Thymus (tissue), 11 donors: ENCODE measurements at regions not wholly inside any gene's neighbourhood (a gene's known extent, or its start where the extent isn't known, plus 50 kb on each side); places are given as distances from the start of the nearest gene placed in this dataset.

Experiments used
- DNase-seq, 9 donors: peaks; one replicate each; pipeline ENCODE4 v3.0.0-alpha.2; 2013; ENCODE audit warnings: low spot score in 9 of 9, low read depth in 6 of 9, missing footprints in 1 of 9
- H3K27ac ChIP-seq, 2 donors: one replicate each; pipeline ENCODE4 v1.5.1; 2013; ENCODE audit warnings: control low read depth in 1 of 2, low read depth in 1 of 2, low read length in 1 of 2, mild to moderate bottlenecking in 1 of 2, moderate library complexity in 1 of 2
- H3K27me3 ChIP-seq, 2 donors: one replicate each; pipeline ENCODE4 v1.5.1; 2013; ENCODE audit warnings: low read length in 1 of 2; ENCODE audit not compliant: control insufficient read depth in 2 of 2, insufficient read depth in 1 of 2
- H3K36me3 ChIP-seq, 2 donors: one replicate each; pipeline ENCODE4 v1.5.1; 2013; ENCODE audit warnings: low read length in 1 of 2, mild to moderate bottlenecking in 1 of 2, moderate library complexity in 1 of 2; ENCODE audit not compliant: control insufficient read depth in 2 of 2, insufficient read depth in 2 of 2
- H3K4me1 ChIP-seq, 2 donors: one replicate each; pipeline ENCODE4 v1.5.1; 2013; ENCODE audit warnings: low read length in 2 of 2; ENCODE audit not compliant: control insufficient read depth in 2 of 2, insufficient read depth in 2 of 2
- H3K4me3 ChIP-seq, 2 donors: one replicate each; pipeline ENCODE4 v1.5.1; 2013; ENCODE audit warnings: low read length in 2 of 2, control low read depth in 1 of 2, mild to moderate bottlenecking in 1 of 2
- H3K9me3 ChIP-seq, 2 donors: one replicate each; pipeline ENCODE4 v1.5.1; 2013; ENCODE audit warnings: low read length in 1 of 2, mild to moderate bottlenecking in 1 of 2; ENCODE audit not compliant: control insufficient read depth in 2 of 2, insufficient read depth in 1 of 2
- WGBS: extraction: QIAGEN DNeasy Blood & Tissue Kit; methylation state at CpG from one replicate; pipeline ENCODE4 v1.1.7; 2013; 5-methylcytosine and 5-hydroxymethylcytosine counted together
- donor health status: healthy.

GRCh38 chr6:98633886-98634285 is 200.5 kb upstream of the POU3F2 start:
- H3K27me3 ChIP-seq, result no peaks in the 10 kb centered on the region
- no peak overlapping the region for H3K4me3 ChIP-seq
- no peaks in the 10 kb centered on the region for H3K4me1 ChIP-seq
- H3K36me3 ChIP-seq, result no peaks in the 10 kb centered on the region
- no peak for DNase-seq
- no peaks in the 10 kb centered on the region for H3K9me3 ChIP-seq
- no peak overlapping the region for H3K27ac ChIP-seq

GRCh38 chr6:98634569-98634968 is 199.8 kb upstream of the POU3F2 start:
- DNase-seq, result no peak
- Histone ChIP-seq H3K9me3 (no peaks in the 10 kb centered on the region), H3K4me3 (no peak overlapping the region), H3K36me3 (no peaks in the 10 kb centered on the region), H3K27me3 (no peaks in the 10 kb centered on the region), H3K27ac (no peak overlapping the region), H3K4me1 (no peaks in the 10 kb centered on the region)
- 61% methylated on average over 3 of the region's 3 CpGs for WGBS

GRCh38 chr6:98635191-98635590 is 199.2 kb upstream of the POU3F2 start:
- WGBS, result 95% methylated on average over 2 of the region's 2 CpGs
- no peaks in the 10 kb centered on the region for H3K27me3 ChIP-seq
- DNase-seq, result no peak
- H3K36me3 ChIP-seq, result no peaks in the 10 kb centered on the region
- no peak overlapping the region for H3K27ac ChIP-seq
- no peaks in the 10 kb centered on the region for H3K4me1 ChIP-seq
- no peaks in the 10 kb centered on the region for H3K9me3 ChIP-seq
- no peak overlapping the region for H3K4me3 ChIP-seq

GRCh38 chr6:98636941-98637340 is 197.4 kb upstream of the POU3F2 start:
- Histone ChIP-seq H3K4me3 (no peak overlapping the region), H3K9me3 (no peaks in the 10 kb centered on the region), H3K27ac (no peak overlapping the region), H3K36me3 (no peaks in the 10 kb centered on the region), H3K27me3 (no peaks in the 10 kb centered on the region), H3K4me1 (no peaks in the 10 kb centered on the region)
- no peak for DNase-seq
- WGBS, result 3% methylated on average over 1 of the region's 1 CpG

- H3K9me3 ChIP-seq, result no peaks in the 10 kb centered on the region
- H3K36me3 ChIP-seq, result no peaks in the 10 kb centered on the region
- WGBS, result 90% methylated on average over 5 of the region's 5 CpGs
- DNase-seq, result no peak
- H3K27me3 ChIP-seq, result no peaks in the 10 kb centered on the region
- no peaks in the 10 kb centered on the region for H3K4me1 ChIP-seq
- H3K4me3 ChIP-seq, result no peak overlapping the region
- no peak overlapping the region for H3K27ac ChIP-seq
Measured at GRCh38 chr6:98639089-98639635, 195.2 kb upstream of the POU3F2 start.

- no peaks in the 10 kb centered on the region for H3K4me1 ChIP-seq
- H3K27ac ChIP-seq, result no peak overlapping the region
- 94% methylated on average over 5 of the region's 5 CpGs for WGBS
- no peak for DNase-seq
- H3K36me3 ChIP-seq, result no peaks in the 10 kb centered on the region
- no peaks in the 10 kb centered on the region for H3K27me3 ChIP-seq
- no peak overlapping the region for H3K4me3 ChIP-seq
- H3K9me3 ChIP-seq, result no peaks in the 10 kb centered on the region
Measured at GRCh38 chr6:98640366-98640765, 194.0 kb upstream of the POU3F2 start.

- Histone ChIP-seq H3K27ac (no peak overlapping the region), H3K4me1 (no peaks in the 10 kb centered on the region), H3K9me3 (no peaks in the 10 kb centered on the region), H3K27me3 (no peaks in the 10 kb centered on the region), H3K36me3 (no peaks in the 10 kb centered on the region), H3K4me3 (no peak overlapping the region)
- no peak for DNase-seq
- 63% methylated on average over 5 of the region's 5 CpGs for WGBS
Measured at GRCh38 chr6:98641949-98642719, 192.2 kb upstream of the POU3F2 start.

- Histone ChIP-seq H3K9me3 (no peaks in the 10 kb centered on the region), H3K27ac (no peak overlapping the region), H3K4me1 (no peaks in the 10 kb centered on the region), H3K27me3 (no peaks in the 10 kb centered on the region), H3K4me3 (no peak overlapping the region), H3K36me3 (no peaks in the 10 kb centered on the region)
- WGBS, result 62% methylated on average over 5 of the region's 5 CpGs
- no peak for DNase-seq
Measured at GRCh38 chr6:98644063-98644462, 190.3 kb upstream of the POU3F2 start.

GRCh38 chr6:98648211-98648914 is 186.0 kb upstream of the POU3F2 start:
- no peak overlapping the region for H3K27ac ChIP-seq
- H3K27me3 ChIP-seq, result no peaks in the 10 kb centered on the region
- H3K4me1 ChIP-seq, result no peaks in the 10 kb centered on the region
- no peak overlapping the region for H3K4me3 ChIP-seq
- no peak for DNase-seq
- H3K36me3 ChIP-seq, result no peaks in the 10 kb centered on the region
- WGBS, result 78% methylated on average over 7 of the region's 7 CpGs
- no peaks in the 10 kb centered on the region for H3K9me3 ChIP-seq
